ENCODE measurements at regions not wholly inside any gene's neighbourhood (a gene's known extent, or its start where the extent isn't known, plus 50 kb on each side); places are given as distances from the start of the nearest gene placed in this dataset.

DNA sequence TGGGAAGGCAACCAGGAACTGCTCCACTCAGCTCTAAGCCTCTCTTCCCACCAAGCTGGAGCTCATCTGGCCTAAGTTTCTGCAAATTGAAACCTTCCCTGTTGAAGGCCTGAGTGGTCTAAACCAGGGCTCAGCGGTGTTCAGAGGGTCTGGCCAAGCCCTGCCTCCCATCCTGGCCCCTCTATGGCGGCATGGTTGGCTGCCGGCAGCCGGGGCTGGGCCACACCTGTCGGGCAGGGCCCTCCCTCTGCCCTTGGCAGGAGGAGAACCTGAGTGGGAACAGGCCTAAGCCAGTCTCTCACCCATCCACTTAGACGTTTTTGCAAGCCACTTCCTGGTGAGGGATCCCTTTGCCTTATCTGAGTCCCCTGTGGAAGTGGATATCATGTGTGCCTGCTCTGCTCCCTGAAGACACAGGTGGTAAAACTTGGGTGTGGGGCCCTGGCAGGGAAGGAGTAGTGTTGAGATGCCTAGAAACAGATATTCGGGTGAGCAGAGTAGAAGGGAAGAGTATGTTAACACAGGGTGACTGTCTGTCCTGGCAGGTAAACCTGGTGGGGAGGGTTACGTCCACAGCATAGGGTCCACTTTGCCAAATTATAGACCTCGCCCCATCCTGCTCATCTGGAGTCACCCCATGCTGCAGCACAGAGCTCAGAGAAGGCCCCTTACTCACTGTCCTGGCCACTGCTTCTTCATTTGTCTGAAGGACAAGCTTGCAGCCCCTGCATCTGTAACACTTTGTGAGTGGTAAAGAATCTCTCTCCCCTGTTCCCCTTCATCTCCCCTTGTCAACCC lies 63.0 kb upstream of the SIX2 start:
- Histone ChIP-seq H3K36me3 (ENCODE audit: control insufficient read depth, insufficient read depth, low read length) (no peaks in the 10 kb centered on the region), H3K4me3 (ENCODE audit: low read depth, low read length) (no peak overlapping the region), H3K27me3 (ENCODE audit: control insufficient read depth, insufficient read depth, low read length) (peaks cover 14% of the 10 kb centered on the region)
- TF ChIP-seq, protein P1, sequence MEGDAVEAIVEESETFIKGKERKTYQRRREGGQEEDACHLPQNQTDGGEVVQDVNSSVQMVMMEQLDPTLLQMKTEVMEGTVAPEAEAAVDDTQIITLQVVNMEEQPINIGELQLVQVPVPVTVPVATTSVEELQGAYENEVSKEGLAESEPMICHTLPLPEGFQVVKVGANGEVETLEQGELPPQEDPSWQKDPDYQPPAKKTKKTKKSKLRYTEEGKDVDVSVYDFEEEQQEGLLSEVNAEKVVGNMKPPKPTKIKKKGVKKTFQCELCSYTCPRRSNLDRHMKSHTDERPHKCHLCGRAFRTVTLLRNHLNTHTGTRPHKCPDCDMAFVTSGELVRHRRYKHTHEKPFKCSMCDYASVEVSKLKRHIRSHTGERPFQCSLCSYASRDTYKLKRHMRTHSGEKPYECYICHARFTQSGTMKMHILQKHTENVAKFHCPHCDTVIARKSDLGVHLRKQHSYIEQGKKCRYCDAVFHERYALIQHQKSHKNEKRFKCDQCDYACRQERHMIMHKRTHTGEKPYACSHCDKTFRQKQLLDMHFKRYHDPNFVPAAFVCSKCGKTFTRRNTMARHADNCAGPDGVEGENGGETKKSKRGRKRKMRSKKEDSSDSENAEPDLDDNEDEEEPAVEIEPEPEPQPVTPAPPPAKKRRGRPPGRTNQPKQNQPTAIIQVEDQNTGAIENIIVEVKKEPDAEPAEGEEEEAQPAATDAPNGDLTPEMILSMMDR (IDR thresholded peaks at IDR 0.05; ENCODE audit: insufficient read depth, low read length, poor library complexity, severe bottlenecking) = no peak
- no peak for DNase-seq (ENCODE audit: low read depth)

DNA sequence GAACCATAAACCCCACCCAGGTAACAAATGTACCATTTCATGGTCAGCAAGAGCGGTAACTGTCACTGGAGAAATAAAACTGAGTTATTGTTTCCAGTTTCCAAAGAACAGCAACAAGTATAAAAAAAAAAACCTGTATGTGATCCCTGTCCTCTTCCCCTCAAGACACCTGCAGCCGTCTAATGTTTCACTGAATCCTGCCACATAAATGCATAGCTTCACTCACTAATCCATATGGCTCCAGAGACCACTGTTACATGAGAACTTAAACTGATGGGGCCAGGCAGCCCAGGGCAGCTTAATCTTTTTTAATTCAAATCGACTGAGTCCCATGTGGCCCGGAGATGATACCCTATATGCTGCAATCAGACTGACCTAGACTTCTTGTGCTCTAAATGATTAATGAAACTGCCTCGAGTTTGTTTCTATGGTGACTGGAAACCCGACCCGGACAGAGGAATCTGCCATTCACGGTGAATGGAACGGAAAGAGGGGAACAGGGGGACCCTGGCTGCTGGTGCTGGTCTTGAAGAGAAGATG lies 60.9 kb upstream of the SIX2 start:
- TF ChIP-seq, protein P1 (IDR thresholded peaks at IDR 0.05; ENCODE audit: insufficient read depth, low read length, poor library complexity, severe bottlenecking) = no peak
- peaks cover 16% of the 10 kb centered on the region for H3K27me3 ChIP-seq (ENCODE audit: control insufficient read depth, insufficient read depth, low read length)
- DNase-seq (ENCODE audit: low read depth) = no peak
- H3K4me3 ChIP-seq (ENCODE audit: low read depth, low read length) = no peak overlapping the region
- H3K36me3 ChIP-seq (ENCODE audit: control insufficient read depth, insufficient read depth, low read length) = no peaks in the 10 kb centered on the region

GRCh38 chr2:45069684-45070083 lies 60.4 kb upstream of the SIX2 start:
- TF ChIP-seq, protein P1 (IDR thresholded peaks at IDR 0.05; ENCODE audit: insufficient read depth, low read length, poor library complexity, severe bottlenecking) = no peak
- peaks cover 16% of the 10 kb centered on the region for H3K27me3 ChIP-seq (ENCODE audit: control insufficient read depth, insufficient read depth, low read length)

GRCh38 chr2:45068571-45069140 lies 59.4 kb upstream of the SIX2 start:
- no peak overlapping the region for H3K4me3 ChIP-seq (ENCODE audit: low read depth, low read length)
- TF ChIP-seq, protein P1 (IDR thresholded peaks at IDR 0.05; ENCODE audit: insufficient read depth, low read length, poor library complexity, severe bottlenecking) = no peak
- no peaks in the 10 kb centered on the region for H3K36me3 ChIP-seq (ENCODE audit: control insufficient read depth, insufficient read depth, low read length)
- peaks cover 16% of the 10 kb centered on the region for H3K27me3 ChIP-seq (ENCODE audit: control insufficient read depth, insufficient read depth, low read length)
- DNase-seq (ENCODE audit: low read depth) = no peak

More at GRCh38 chr2:45069684-45070083, 60.4 kb upstream of the SIX2 start:
- Histone ChIP-seq H3K4me3 (ENCODE audit: low read depth, low read length) (no peak overlapping the region), H3K36me3 (ENCODE audit: control insufficient read depth, insufficient read depth, low read length) (no peaks in the 10 kb centered on the region)
- DNase-seq (ENCODE audit: low read depth) = no peak

GRCh38 chr2:45067859-45068570 lies 58.8 kb upstream of the SIX2 start:
- H3K27me3 ChIP-seq (ENCODE audit: control insufficient read depth, insufficient read depth, low read length) = peaks cover 16% of the 10 kb centered on the region
- no peak for DNase-seq (ENCODE audit: low read depth)

More at GRCh38 chr2:45067859-45068570, 58.8 kb upstream of the SIX2 start:
- no peak overlapping the region for H3K4me3 ChIP-seq (ENCODE audit: low read depth, low read length)
- TF ChIP-seq, protein P1 (IDR thresholded peaks at IDR 0.05; ENCODE audit: insufficient read depth, low read length, poor library complexity, severe bottlenecking) = no peak
- H3K36me3 ChIP-seq (ENCODE audit: control insufficient read depth, insufficient read depth, low read length) = no peaks in the 10 kb centered on the region

Measured in kidney epithelial cell (primary cell).